B cell (primary cell): ENCODE measurements at regions not wholly inside any gene's neighbourhood (a gene's known extent, or its start where the extent isn't known, plus 50 kb on each side); places are given as distances from the start of the nearest gene placed in this dataset.

ENCODE experiments used
- EZH2 ChIP-seq: IDR thresholded peaks from 2 replicates; pipeline ENCODE4 v1.6.1; 2012; ENCODE audit warnings: borderline replicate concordance, low read depth, mild to moderate bottlenecking, moderate library complexity, low read length; ENCODE audit not compliant: insufficient read depth, poor library complexity, severe bottlenecking
- TF ChIP-seq, protein P1 (sequence below): fragments of 200-600 bp; IDR thresholded peaks from one replicate; pipeline ENCODE4 v1.8.0; 2022; ENCODE audit warnings: antibody characterized with exemption, mild to moderate bottlenecking

DNA sequence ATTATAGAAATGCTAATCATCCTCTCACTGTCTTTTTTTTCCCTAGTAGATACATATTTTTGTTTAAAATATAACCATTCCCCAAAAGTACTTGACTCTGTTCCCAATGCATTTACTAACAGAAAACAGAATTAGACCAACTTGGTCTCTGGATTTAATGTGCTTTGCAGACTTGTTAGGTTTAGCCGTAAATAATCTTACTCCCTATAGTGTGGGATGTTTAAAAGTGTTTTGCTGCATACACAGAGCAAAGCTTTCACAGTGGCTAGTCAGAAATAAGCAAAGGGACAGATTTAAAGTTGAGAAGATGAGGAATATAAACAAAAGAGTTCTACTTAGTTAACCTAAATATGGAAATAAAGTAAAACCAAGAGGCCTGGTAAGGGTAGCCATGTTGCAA is 527.5 kb downstream of the HDGFL1 start:
- TF ChIP-seq EZH2, result no peak
- TF ChIP-seq, protein P1, sequence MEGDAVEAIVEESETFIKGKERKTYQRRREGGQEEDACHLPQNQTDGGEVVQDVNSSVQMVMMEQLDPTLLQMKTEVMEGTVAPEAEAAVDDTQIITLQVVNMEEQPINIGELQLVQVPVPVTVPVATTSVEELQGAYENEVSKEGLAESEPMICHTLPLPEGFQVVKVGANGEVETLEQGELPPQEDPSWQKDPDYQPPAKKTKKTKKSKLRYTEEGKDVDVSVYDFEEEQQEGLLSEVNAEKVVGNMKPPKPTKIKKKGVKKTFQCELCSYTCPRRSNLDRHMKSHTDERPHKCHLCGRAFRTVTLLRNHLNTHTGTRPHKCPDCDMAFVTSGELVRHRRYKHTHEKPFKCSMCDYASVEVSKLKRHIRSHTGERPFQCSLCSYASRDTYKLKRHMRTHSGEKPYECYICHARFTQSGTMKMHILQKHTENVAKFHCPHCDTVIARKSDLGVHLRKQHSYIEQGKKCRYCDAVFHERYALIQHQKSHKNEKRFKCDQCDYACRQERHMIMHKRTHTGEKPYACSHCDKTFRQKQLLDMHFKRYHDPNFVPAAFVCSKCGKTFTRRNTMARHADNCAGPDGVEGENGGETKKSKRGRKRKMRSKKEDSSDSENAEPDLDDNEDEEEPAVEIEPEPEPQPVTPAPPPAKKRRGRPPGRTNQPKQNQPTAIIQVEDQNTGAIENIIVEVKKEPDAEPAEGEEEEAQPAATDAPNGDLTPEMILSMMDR, result no peak
